ENCODE measurements at regions not wholly inside any gene's neighbourhood (a gene's known extent, or its start where the extent isn't known, plus 50 kb on each side); places are given as distances from the start of the nearest gene placed in this dataset.

DNA sequence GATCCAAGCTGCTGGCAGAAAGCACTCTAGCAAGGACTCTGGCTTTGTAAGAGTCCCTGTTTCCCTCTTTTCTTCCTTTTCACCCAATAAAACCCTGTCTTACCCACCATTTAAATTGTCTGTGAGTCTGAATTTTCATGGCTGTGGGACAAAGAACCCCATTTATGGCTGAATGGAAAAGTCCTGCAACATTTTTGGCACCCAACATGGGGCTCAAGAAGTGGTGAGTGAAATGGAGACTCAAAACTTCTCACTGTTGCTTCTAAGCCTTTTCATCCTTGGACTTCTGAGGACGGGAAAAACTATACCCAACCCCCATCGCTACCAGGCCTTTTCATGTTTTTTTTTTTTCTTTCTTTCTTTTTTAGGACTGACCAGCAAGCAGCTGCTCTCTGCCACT, 329.5 kb upstream of the CWC22 start:
- TF ChIP-seq CTCF (IDR thresholded peaks at IDR 0.05): no peak
- TF ChIP-seq POLR2A (IDR thresholded peaks at IDR 0.05): no peak

Measured in Peyer's patch (tissue), 4 donors.